K562 (cell line): ENCODE measurements at regions not wholly inside any gene's neighbourhood (a gene's known extent, or its start where the extent isn't known, plus 50 kb on each side); places are given as distances from the start of the nearest gene placed in this dataset.

Source experiments
- ATAC-seq: fragments of 200-7000 bp; cut with Tn5 transposase; 3 replicates; pipeline ENCODE4 v1.9.1; 2020; ENCODE audit warnings: moderate library complexity
- BruUV-seq: library from RNA; stranded (reverse); fragments of 400-500 nt; replicated peaks from 2 replicates; lab custom pipeline; 2021; lab: Mats Ljungman, UMichigan
- CTCF ChIA-PET: fragments of 300-600 bp; formaldehyde crosslinking; extraction: SDS; loops from one replicate; lab custom pipeline; 2021; ENCODE audit warnings: low intra/inter-chr PET ratio; lab: Yijun Ruan, JAX
- POLR2A ChIA-PET: fragments of 300-600, 350-650 bp; sonication (Branson Sonifier 250); formaldehyde crosslinking; extraction: SDS; loops from one replicate; lab custom pipeline; 2021; ENCODE audit warnings: antibody characterized with exemption, inconsistent platforms; lab: Yijun Ruan, JAX
- DNase-seq, 4 experiments: peaks; one replicate each; pipeline versions ENCODE4 v3.0.0 to v3.0.0-alpha.2; 2011 to 2018; ENCODE audit warnings: low spot score in 3 of 4, mixed read lengths in 3 of 4; ENCODE audit errors: extremely low read depth in 1 of 4
- FAIRE-seq: peaks from 2 replicates; lab custom pipeline; 2011; peaks lifted over from hg19 to GRCh38; lab: Jason Lieb, UNC
- H2AFZ ChIP-seq: 2 replicates; pipeline ENCODE4 v1.6.0; 2011; ENCODE audit warnings: low read depth, low read length, control low read depth, inconsistent platforms
- H3K27ac ChIP-seq: fragments of 200-600 bp; 3 replicates; pipeline ENCODE4 v1.8.0; 2011; ENCODE audit warnings: low read depth, mild to moderate bottlenecking, control low read depth, inconsistent platforms, low read length, moderate library complexity, mixed read lengths; ENCODE audit errors: extremely low read depth
- H3K27me3 ChIP-seq, 2 experiments: fragments of 300-600 bp in 1 of 2; 2 replicates in 1 of 2; 3 replicates in 1 of 2; pipeline versions ENCODE4 v1.6.0 to v1.8.0; 2011; ENCODE audit warnings: inconsistent platforms in 2 of 2, low read length in 2 of 2, mild to moderate bottlenecking in 1 of 2, mixed read lengths in 1 of 2, moderate library complexity in 1 of 2; ENCODE audit not compliant: control insufficient read depth in 2 of 2, insufficient read depth in 2 of 2
- H3K36me3 ChIP-seq: fragments of 300-600 bp; 3 replicates; pipeline ENCODE4 v1.8.0; 2011; ENCODE audit warnings: mild to moderate bottlenecking, low read length, inconsistent platforms; ENCODE audit not compliant: control insufficient read depth, insufficient read depth
- H3K4me1 ChIP-seq, 2 experiments: fragments of 200-600 bp in 1 of 2; replicated peaks in 1 of 2; 2 replicates in 1 of 2; 3 replicates in 1 of 2; pipeline versions ENCODE4 v1.5.1 to v1.8.0; 2011; ENCODE audit warnings: inconsistent platforms in 2 of 2, low read length in 2 of 2, mild to moderate bottlenecking in 1 of 2, mixed read lengths in 1 of 2, moderate library complexity in 1 of 2; ENCODE audit not compliant: control insufficient read depth in 2 of 2, insufficient read depth in 2 of 2
- H3K4me2 ChIP-seq: 2 replicates; pipeline ENCODE4 v1.6.1; 2011; ENCODE audit warnings: low read length, control low read depth, inconsistent platforms, mixed read lengths; ENCODE audit not compliant: insufficient read depth
- H3K4me3 ChIP-seq: fragments of 200-600 bp; sonication (generic), shearing (Covaris generic); 2 replicates; pipeline ENCODE4 v1.5.1; 2016; ENCODE audit warnings: control low read depth, inconsistent platforms
- H3K79me2 ChIP-seq: fragments of 200-600 bp; 3 replicates; pipeline ENCODE4 v1.8.0; 2011; ENCODE audit warnings: low read length, inconsistent platforms; ENCODE audit not compliant: control insufficient read depth, insufficient read depth
- H3K9ac ChIP-seq, 2 experiments: 2 replicates each; pipeline versions ENCODE4 v1.6.0 to v1.6.1; 2011; ENCODE audit warnings: low read depth in 2 of 2, low read length in 2 of 2, control low read depth in 1 of 2, inconsistent platforms in 1 of 2, mild to moderate bottlenecking in 1 of 2, mixed read lengths in 1 of 2; ENCODE audit not compliant: insufficient read depth in 1 of 2
- H3K9me1 ChIP-seq: one replicate; pipeline ENCODE4 v1.6.0; 2011; ENCODE audit warnings: inconsistent platforms, mild to moderate bottlenecking, low read length, moderate library complexity; ENCODE audit not compliant: control insufficient read depth, insufficient read depth
- H3K9me3 ChIP-seq: replicated peaks from 2 replicates; pipeline ENCODE4 v1.5.1; 2011; ENCODE audit warnings: low read depth, low read length, inconsistent platforms; ENCODE audit not compliant: control insufficient read depth, insufficient read depth
- H4K20me1 ChIP-seq: replicated peaks from 2 replicates; pipeline ENCODE4 v1.6.1; 2011; ENCODE audit warnings: low read length, inconsistent platforms, mixed read lengths; ENCODE audit not compliant: control insufficient read depth, insufficient read depth
- GTF3C2 ChIP-seq: IDR thresholded peaks from 3 replicates; pipeline ENCODE4 v1.6.1; 2011; ENCODE audit warnings: borderline replicate concordance, mild to moderate bottlenecking, moderate library complexity; ENCODE audit not compliant: insufficient read length; ENCODE audit errors: extremely low read depth
- IRF9 ChIP-seq: fragments of 450-650 bp; IDR thresholded peaks from 2 replicates; pipeline ENCODE4 v1.6.1; 2016; ENCODE audit warnings: missing biosample characterization, missing genetic modification characterization
- PTBP1 ChIP-seq: fragments of 200-400 bp; formaldehyde crosslinking; IDR thresholded peaks from 2 replicates; pipeline ENCODE4 v1.6.1; 2017; ENCODE audit warnings: low read depth, low read length
- TAF9B ChIP-seq: fragments of 450-650 bp; IDR thresholded peaks from 2 replicates; pipeline ENCODE4 v1.6.1; 2018; ENCODE audit warnings: mild to moderate bottlenecking; ENCODE audit not compliant: partially characterized antibody
- TRIM25 ChIP-seq: fragments of 450-650 bp; IDR thresholded peaks from 2 replicates; pipeline ENCODE4 v1.7.0; 2016; ENCODE audit warnings: borderline replicate concordance
- ZNF436 ChIP-seq: fragments of 250-450, 450-650 bp; sonication (Bioruptor Pico); formaldehyde crosslinking; IDR thresholded peaks from 2 replicates; pipeline ENCODE4 v1.7.0; 2020; ENCODE audit warnings: mild to moderate bottlenecking
- ZNF644 ChIP-seq: fragments of 200-800 bp; sonication (Bioruptor generic); IDR thresholded peaks from 2 replicates; pipeline ENCODE4 v1.6.1; 2016; ENCODE audit warnings: low read depth, missing genetic modification characterization, missing compliant biosample characterization
- ZSCAN32 ChIP-seq: fragments of 450-650 bp; formaldehyde crosslinking; IDR thresholded peaks from 2 replicates; pipeline ENCODE4 v1.4.0; 2020; ENCODE audit warnings: mild to moderate bottlenecking, moderate library complexity
- WGBS: fragments of 100-300 bp; shearing (Covaris generic); methylation state at CpG from one replicate; pipeline ENCODE4 v1.1.6; 2016; ENCODE audit warnings: low coverage, mixed read lengths; ENCODE audit not compliant: insufficient coverage; ENCODE audit errors: missing lambda C conversion rate; 5-methylcytosine and 5-hydroxymethylcytosine counted together
- in situ Hi-C: fragments of 300-500 bp; cut with MboI; formaldehyde crosslinking; loops from 4 replicates; pipeline ENCODE4 v1.15.0; 2018; ENCODE audit warnings: inconsistent platforms, mixed read lengths
- intact Hi-C: fragments of 100-400 bp; cut with micrococcal nuclease; formaldehyde crosslinking; loops from 2 replicates; pipeline ENCODE4 v1.14.2; 2022

GRCh38 chr20:39097889-39098288, 135.7 kb downstream of the DHX35 start:
- Histone ChIP-seq H3K79me2 (no peaks in the 10 kb centered on the region), H3K9me1 (no peaks in the 10 kb centered on the region), H3K4me1 (no peaks in the 10 kb centered on the region), H3K9ac (no peak overlapping the region), H3K27me3 (peaks cover 3 to 6% of the 10 kb centered on the region in 2 experiments; a peak in 1 of 5 replicates), H3K4me3 (no peak overlapping the region), H3K4me2 (no peak overlapping the region), H2AFZ (no peak overlapping the region), H3K9me3 (no peaks in the 10 kb centered on the region), H3K27ac (no peak overlapping the region), H3K36me3 (no peaks in the 10 kb centered on the region), H4K20me1 (no peaks in the 10 kb centered on the region)
- no peak for FAIRE-seq
- DNase-seq: no peak
- intact Hi-C loops: no loop called here
- 4% methylated on average over 3 of the region's 3 CpGs for WGBS
- no TSS peak for BruUV-seq
- in situ Hi-C loops: no loop called here
- ATAC-seq: no peak
- POLR2A ChIA-PET: no interaction called here
- TF ChIP-seq ZNF644 (tag): no peak
- TF ChIP-seq ZNF436: no peak
- no peak for TF ChIP-seq TAF9B
- no peak for TF ChIP-seq PTBP1
- TF ChIP-seq IRF9 (tag): no peak
- no peak for TF ChIP-seq GTF3C2
- TF ChIP-seq ZSCAN32 (CRISPR knock-in tag): no peak
- no peak for TF ChIP-seq TRIM25
- CTCF ChIA-PET: no interaction called here
